ENCODE measurements at regions not wholly inside any gene's neighbourhood (a gene's known extent, or its start where the extent isn't known, plus 50 kb on each side); places are given as distances from the start of the nearest gene placed in this dataset.

GRCh38 chr9:11758016-11758415, 935.2 kb upstream of the TYRP1 start:
- no peak for TF ChIP-seq CTCF (IDR thresholded peaks at IDR 0.05)
- CTCF ChIA-PET, result no interaction called here
- no peak for ATAC-seq
- H3K4me1 Mint-ChIP-seq (ENCODE audit: low read depth), result no peaks in the 10 kb centered on the region
- DNase-seq, result no peak
- no peaks in the 10 kb centered on the region for H3K27me3 Mint-ChIP-seq
- no peak overlapping the region for H3K27ac Mint-ChIP-seq
- H3K36me3 Mint-ChIP-seq (ENCODE audit: low read depth), result no peaks in the 10 kb centered on the region
- H3K4me3 Mint-ChIP-seq, result no peak overlapping the region
- POLR2A ChIA-PET, result no interaction called here
- peaks cover 9% of the 10 kb centered on the region for H3K9me3 Mint-ChIP-seq
- intact Hi-C loops (cut with micrococcal nuclease), result no loop called here

GRCh38 chr9:11779971-11780370, 913.2 kb upstream of the TYRP1 start:
- CTCF ChIA-PET, result no interaction called here
- H3K27me3 Mint-ChIP-seq, result no peaks in the 10 kb centered on the region
- no peaks in the 10 kb centered on the region for H3K4me1 Mint-ChIP-seq (ENCODE audit: low read depth)
- ATAC-seq (no peak), DNase-seq (no peak)
- intact Hi-C loops (cut with micrococcal nuclease), result no loop called here
- H3K27ac Mint-ChIP-seq, result no peak overlapping the region
- H3K4me3 Mint-ChIP-seq, result no peak overlapping the region
- POLR2A ChIA-PET, result no interaction called here
- peaks cover 8% of the 10 kb centered on the region for H3K9me3 Mint-ChIP-seq
- TF ChIP-seq CTCF (IDR thresholded peaks at IDR 0.05), result no peak
- no peaks in the 10 kb centered on the region for H3K36me3 Mint-ChIP-seq (ENCODE audit: low read depth)

GRCh38 chr9:11792870-11793269, 900.3 kb upstream of the TYRP1 start:
- DNase-seq, result no peak
- Mint-ChIP-seq H3K4me1 (ENCODE audit: low read depth) (no peaks in the 10 kb centered on the region), H3K4me3 (no peak overlapping the region), H3K27ac (no peak overlapping the region), H3K36me3 (ENCODE audit: low read depth) (no peaks in the 10 kb centered on the region), H3K9me3 (peaks cover 11% of the 10 kb centered on the region), H3K27me3 (no peaks in the 10 kb centered on the region)
- POLR2A ChIA-PET, result no interaction called here
- intact Hi-C loops (cut with micrococcal nuclease), result no loop called here
- CTCF ChIA-PET, result no interaction called here
- no peak for TF ChIP-seq CTCF (IDR thresholded peaks at IDR 0.05)
- no peak for ATAC-seq

- TF ChIP-seq CTCF (IDR thresholded peaks at IDR 0.05), result no peak
- Mint-ChIP-seq H3K36me3 (ENCODE audit: low read depth) (no peaks in the 10 kb centered on the region), H3K27ac (no peak overlapping the region), H3K4me3 (no peak overlapping the region), H3K4me1 (ENCODE audit: low read depth) (no peaks in the 10 kb centered on the region), H3K27me3 (no peaks in the 10 kb centered on the region), H3K9me3 (peaks cover 10% of the 10 kb centered on the region)
- DNase-seq (no peak), ATAC-seq (no peak)
- CTCF ChIA-PET, result no interaction called here
- intact Hi-C loops (cut with micrococcal nuclease), result no loop called here
- POLR2A ChIA-PET, result no interaction called here
Measured at GRCh38 chr9:11794984-11795383, 898.2 kb upstream of the TYRP1 start.

- Mint-ChIP-seq H3K27ac (no peak overlapping the region), H3K36me3 (ENCODE audit: low read depth) (no peaks in the 10 kb centered on the region), H3K9me3 (peaks cover 16% of the 10 kb centered on the region), H3K4me1 (ENCODE audit: low read depth) (no peaks in the 10 kb centered on the region), H3K4me3 (no peak overlapping the region), H3K27me3 (no peaks in the 10 kb centered on the region)
- ATAC-seq (no peak), DNase-seq (no peak)
- ChIA-PET CTCF (no interaction called here), POLR2A (no interaction called here)
- no peak for TF ChIP-seq CTCF (IDR thresholded peaks at IDR 0.05)
- intact Hi-C loops (cut with micrococcal nuclease), result no loop called here
Measured at GRCh38 chr9:11805969-11806368, 887.2 kb upstream of the TYRP1 start.

Data from activated CD8-positive, alpha-beta T cell treated with anti-CD3 and anti-CD28 coated beads for 36 hours (primary cell).